GM12873 (cell line): ENCODE measurements at regions not wholly inside any gene's neighbourhood (a gene's known extent, or its start where the extent isn't known, plus 50 kb on each side); places are given as distances from the start of the nearest gene placed in this dataset.

Experiments
- TF ChIP-seq, protein P1 (sequence below): IDR thresholded peaks from 2 replicates; pipeline ENCODE4 v1.5.1; 2012; ENCODE audit warnings: low read depth, mild to moderate bottlenecking, moderate library complexity, low read length, control low read depth; ENCODE audit not compliant: insufficient read depth; ENCODE audit errors: missing control alignments

DNA sequence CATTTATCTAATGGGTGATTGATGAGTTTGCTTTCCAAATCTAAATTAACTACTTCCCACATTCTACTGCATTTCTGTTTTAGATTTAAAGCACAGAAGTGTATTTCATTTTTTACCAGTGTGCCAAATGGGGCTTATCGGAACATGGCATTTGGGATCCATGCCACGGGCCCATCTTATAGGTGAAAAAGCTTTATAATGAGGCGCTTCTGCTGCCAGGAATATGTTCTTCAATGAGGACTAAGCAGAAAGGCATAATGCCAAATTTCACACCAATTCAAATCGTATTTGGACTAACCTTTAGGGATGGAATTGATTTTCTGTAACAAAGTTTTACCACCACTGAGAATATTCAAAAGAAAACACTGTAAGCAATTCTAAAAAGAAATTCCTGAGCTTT is 803.5 kb upstream of the FLRT2 start:
- TF ChIP-seq, protein P1, sequence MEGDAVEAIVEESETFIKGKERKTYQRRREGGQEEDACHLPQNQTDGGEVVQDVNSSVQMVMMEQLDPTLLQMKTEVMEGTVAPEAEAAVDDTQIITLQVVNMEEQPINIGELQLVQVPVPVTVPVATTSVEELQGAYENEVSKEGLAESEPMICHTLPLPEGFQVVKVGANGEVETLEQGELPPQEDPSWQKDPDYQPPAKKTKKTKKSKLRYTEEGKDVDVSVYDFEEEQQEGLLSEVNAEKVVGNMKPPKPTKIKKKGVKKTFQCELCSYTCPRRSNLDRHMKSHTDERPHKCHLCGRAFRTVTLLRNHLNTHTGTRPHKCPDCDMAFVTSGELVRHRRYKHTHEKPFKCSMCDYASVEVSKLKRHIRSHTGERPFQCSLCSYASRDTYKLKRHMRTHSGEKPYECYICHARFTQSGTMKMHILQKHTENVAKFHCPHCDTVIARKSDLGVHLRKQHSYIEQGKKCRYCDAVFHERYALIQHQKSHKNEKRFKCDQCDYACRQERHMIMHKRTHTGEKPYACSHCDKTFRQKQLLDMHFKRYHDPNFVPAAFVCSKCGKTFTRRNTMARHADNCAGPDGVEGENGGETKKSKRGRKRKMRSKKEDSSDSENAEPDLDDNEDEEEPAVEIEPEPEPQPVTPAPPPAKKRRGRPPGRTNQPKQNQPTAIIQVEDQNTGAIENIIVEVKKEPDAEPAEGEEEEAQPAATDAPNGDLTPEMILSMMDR, result no peak

DNA sequence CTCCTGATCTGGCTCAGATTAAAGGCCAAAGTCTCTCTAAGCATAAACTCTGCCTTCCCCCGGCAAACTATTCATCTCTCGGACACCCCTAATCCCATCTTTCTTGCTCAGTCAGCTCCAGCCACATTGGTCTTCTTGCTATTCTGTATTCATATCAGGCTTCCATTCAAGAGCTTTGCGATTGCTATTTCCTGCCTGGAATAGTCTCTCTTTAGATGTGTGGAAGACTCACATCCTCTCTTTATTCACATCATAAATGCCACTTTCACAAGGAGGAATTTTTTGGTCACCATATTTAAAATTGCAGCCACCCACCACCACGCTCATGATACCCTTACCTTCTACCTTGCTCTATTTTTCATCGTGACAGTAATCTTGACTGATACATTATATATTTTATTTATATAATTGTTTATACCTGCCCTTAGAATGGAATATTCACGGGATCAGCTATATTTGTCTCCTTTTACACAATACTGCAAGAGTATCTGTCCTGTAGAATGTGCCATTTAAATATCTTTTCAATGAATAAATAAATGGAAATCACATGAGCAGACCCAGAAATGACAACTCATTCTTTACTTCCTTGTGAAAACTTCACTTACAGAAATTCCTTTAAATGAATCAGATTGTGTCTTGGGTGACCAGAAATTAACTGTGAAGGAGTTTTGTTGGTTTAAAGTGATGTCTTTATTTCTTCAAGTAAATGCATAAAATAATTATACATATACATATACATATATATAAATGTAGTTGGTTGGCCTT is 780.6 kb upstream of the FLRT2 start:
- TF ChIP-seq, protein P1, result no peak

DNA sequence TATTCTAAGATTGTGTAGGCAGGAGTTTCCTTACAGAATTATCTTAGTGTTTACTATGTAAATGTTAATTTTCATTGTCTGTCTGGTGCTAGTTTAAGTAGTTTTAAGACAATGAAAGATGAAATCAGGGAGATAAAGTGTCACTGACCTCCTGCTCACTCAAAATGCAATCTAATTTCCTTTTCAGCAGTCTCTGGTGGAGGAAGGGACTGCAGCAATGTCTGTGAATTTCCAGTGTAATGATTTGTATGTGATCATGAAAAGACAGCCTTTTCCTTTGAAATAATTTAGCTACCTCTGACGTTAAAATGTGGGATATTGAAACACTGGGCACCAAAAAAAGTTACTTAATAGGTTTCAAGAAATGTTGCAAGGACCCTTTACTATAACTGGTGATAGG is 779.7 kb upstream of the FLRT2 start:
- TF ChIP-seq, protein P1, result no peak

DNA sequence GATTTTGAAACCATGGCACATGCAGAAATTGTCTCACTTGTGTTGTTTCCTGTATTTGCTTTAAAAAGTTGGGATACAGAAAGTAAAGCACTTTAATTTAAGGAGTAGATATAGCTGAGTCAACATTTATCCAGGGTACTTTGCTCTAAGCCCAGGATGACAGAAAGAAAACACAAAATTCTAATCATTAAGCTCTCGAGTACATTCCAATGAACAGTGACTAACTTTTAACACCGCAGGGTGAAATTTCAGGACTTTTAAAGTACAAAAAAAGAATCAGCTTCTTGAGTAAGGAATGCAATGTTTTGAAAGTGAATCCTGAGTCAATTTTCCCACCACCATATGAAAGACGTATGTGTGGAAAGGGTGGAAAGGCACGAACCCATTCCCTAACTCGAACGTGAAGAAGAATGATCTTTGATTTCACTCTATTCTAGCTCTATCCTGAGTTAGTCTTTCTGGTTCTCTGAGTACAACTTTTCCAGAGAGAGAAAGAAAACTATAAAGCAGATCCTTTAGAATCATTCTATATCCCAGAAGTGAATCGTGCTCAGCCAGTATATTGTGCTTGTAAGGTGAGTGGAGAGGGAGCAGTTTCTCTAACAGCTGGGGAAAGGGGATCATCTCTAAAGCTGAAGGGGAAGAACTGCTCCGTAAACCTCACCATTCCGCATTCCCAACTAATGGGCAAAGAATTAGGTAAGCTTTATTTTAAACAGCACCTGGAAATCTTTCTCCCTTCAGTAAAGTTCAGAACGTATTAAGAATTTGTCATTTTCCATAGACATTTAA is 779.0 kb upstream of the FLRT2 start:
- TF ChIP-seq, protein P1, result no peak

DNA sequence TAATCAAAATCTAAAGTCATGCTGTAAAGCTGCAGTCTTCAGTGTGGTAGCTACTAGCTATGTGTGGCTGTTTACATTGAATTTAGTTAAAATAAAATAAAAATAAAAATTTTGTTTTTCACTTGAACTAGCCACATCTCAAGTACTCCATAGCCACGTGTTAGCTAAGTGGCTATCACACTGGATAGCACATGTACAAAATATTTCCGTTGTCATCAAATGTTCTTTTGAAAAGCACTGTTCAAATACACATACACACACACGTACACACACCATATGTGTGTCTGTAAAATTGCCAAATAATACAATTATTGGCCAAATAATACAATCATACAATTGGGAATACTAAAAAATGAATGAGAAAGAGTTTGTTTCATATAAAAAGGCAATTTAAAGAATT is 778.2 kb upstream of the FLRT2 start:
- TF ChIP-seq, protein P1, result no peak

DNA sequence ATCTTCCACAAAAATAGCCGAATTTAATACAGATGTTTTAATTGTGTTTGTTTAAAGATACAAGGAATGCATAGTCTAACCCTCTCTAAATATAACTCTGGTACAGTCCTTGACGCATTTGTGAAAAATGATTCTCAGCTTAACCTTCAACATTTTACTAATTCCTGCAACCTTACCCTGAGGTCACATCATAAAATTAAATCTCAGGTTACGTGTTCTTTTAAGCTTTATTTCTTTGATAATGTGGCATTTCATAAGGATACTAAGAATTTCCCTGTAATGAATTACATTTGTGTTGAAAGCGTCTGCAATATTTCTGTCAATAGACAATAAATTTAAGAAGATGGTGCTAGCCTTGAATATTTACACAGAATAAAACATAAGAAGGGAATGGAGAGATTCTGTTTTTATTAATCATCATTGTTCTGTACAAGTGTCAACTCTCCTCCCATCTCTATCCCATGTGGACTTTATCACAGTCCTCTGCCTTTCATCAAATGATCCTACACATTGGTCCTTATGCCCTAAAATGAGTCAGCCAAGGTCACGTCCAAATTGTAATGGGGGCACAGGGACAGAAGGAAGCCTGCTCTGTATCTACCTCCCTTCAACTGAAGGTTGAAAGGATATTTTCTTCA is 769.3 kb upstream of the FLRT2 start:
- TF ChIP-seq, protein P1, result no peak

DNA sequence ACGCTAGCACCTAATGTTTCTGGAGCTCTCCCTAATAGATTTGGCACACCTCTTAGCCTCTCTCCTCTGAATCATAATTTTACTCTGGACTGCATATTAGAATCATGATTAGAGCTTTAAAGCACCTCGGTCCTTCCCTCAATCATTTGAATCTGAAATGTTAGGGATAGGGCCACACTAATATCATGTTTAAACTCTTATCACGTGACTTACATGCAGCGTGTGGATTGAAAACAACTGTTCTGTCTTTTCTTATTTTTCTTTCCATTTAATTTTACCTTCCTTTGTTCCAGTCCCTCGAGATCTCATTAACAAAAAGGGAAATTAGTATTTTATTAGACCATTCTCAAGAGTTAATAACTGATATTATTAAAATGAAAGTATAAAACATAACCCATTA is 762.5 kb upstream of the FLRT2 start:
- TF ChIP-seq, protein P1, result no peak
